HL-60 (cell line): ENCODE measurements at regions not wholly inside any gene's neighbourhood (a gene's known extent, or its start where the extent isn't known, plus 50 kb on each side); places are given as distances from the start of the nearest gene placed in this dataset.

Source experiments
- CTCF ChIP-seq: IDR thresholded peaks from one replicate; pipeline ENCODE4 v1.5.1; 2011; ENCODE audit warnings: low read length, control low read depth, inconsistent platforms; ENCODE audit not compliant: insufficient read depth
- GABPA ChIP-seq: IDR thresholded peaks from 2 replicates; pipeline ENCODE4 v1.6.1; 2012; ENCODE audit warnings: low read depth
- POLR2AphosphoS5 ChIP-seq: IDR thresholded peaks from 2 replicates; pipeline ENCODE4 v1.6.1; 2012; ENCODE audit warnings: low read depth
- REST ChIP-seq: IDR thresholded peaks from 2 replicates; pipeline ENCODE4 v1.6.1; 2012; ENCODE audit warnings: low read depth; ENCODE audit not compliant: insufficient replicate concordance
- SPI1 ChIP-seq: IDR thresholded peaks from 2 replicates; pipeline ENCODE4 v1.6.1; 2012; ENCODE audit warnings: low read depth, mild to moderate bottlenecking, borderline replicate concordance

- TF ChIP-seq REST (no peak), CTCF (no peak), POLR2AphosphoS5 (no peak), SPI1 (no peak), GABPA (no peak)
These were observed 1468.7 kb downstream of the EFNA5 start for GRCh38 chr5:106202035-106202434.
